GM19328 (cell line): ENCODE measurements at regions not wholly inside any gene's neighbourhood (a gene's known extent, or its start where the extent isn't known, plus 50 kb on each side); places are given as distances from the start of the nearest gene placed in this dataset.
"Not testable (repeated sequence)": the region's sequence is repeated elsewhere in the genome, so short reads cannot be mapped to it uniquely, and the experiment has no call there.

Source experiments
- ATAC-seq: cut with Tn5 transposase; IDR thresholded peaks from one replicate; pipeline ENCODE4 v1.9.1; 2021; ENCODE audit warnings: mild to moderate bottlenecking, moderate library complexity; ENCODE audit not compliant: unreplicated experiment

- ATAC-seq, result no peak
Measured at GRCh38 chr2:228600265-228600664, 418.8 kb upstream of the SPHKAP start.

GRCh38 chr2:228599781-228600180 lies 418.3 kb upstream of the SPHKAP start:
- ATAC-seq, result no peak

- ATAC-seq, result no peak
Measured at GRCh38 chr2:228599297-228599696, 417.8 kb upstream of the SPHKAP start.

GRCh38 chr2:228597032-228597431 lies 415.5 kb upstream of the SPHKAP start:
- no peak for ATAC-seq

- no peak for ATAC-seq
Measured at GRCh38 chr2:228594012-228594411, 412.5 kb upstream of the SPHKAP start.

- no peak for ATAC-seq
Measured at GRCh38 chr2:228592925-228593324, 411.4 kb upstream of the SPHKAP start.

- ATAC-seq, result peak; percentile 87
Measured at GRCh38 chr2:228590681-228591080, 409.2 kb upstream of the SPHKAP start.

- ATAC-seq, result no peak
Measured at GRCh38 chr2:228589115-228589514, 407.6 kb upstream of the SPHKAP start.

GRCh38 chr2:228581731-228582130 lies 400.2 kb upstream of the SPHKAP start:
- no peak for ATAC-seq

GRCh38 chr2:228575897-228576296 lies 394.4 kb upstream of the SPHKAP start:
- ATAC-seq, result no peak

GRCh38 chr2:228568275-228568674 lies 386.8 kb upstream of the SPHKAP start:
- not testable (repeated sequence) for ATAC-seq

GRCh38 chr2:228561816-228562215 lies 380.3 kb upstream of the SPHKAP start:
- ATAC-seq, result no peak

GRCh38 chr2:228559774-228560415 lies 378.4 kb upstream of the SPHKAP start:
- no peak for ATAC-seq

GRCh38 chr2:228556717-228557116 lies 375.2 kb upstream of the SPHKAP start:
- no peak for ATAC-seq

- ATAC-seq, result no peak
Measured at GRCh38 chr2:228549441-228550007, 368.0 kb upstream of the SPHKAP start.

- ATAC-seq, result no peak
Measured at GRCh38 chr2:228548230-228548629, 366.7 kb upstream of the SPHKAP start.

- ATAC-seq, result no peak
Measured at GRCh38 chr2:228545748-228546145, 364.3 kb upstream of the SPHKAP start.

GRCh38 chr2:228545041-228545747 lies 363.7 kb upstream of the SPHKAP start:
- ATAC-seq, result no peak

- no peak for ATAC-seq
Measured at GRCh38 chr2:228543117-228543516, 361.6 kb upstream of the SPHKAP start.

GRCh38 chr2:228542277-228542676 lies 360.8 kb upstream of the SPHKAP start:
- ATAC-seq, result no peak

GRCh38 chr2:228541789-228542188 lies 360.3 kb upstream of the SPHKAP start:
- ATAC-seq, result no peak

GRCh38 chr2:228540976-228541375 lies 359.5 kb upstream of the SPHKAP start:
- no peak for ATAC-seq
